ENCODE measurements at regions not wholly inside any gene's neighbourhood (a gene's known extent, or its start where the extent isn't known, plus 50 kb on each side); places are given as distances from the start of the nearest gene placed in this dataset.

DNA sequence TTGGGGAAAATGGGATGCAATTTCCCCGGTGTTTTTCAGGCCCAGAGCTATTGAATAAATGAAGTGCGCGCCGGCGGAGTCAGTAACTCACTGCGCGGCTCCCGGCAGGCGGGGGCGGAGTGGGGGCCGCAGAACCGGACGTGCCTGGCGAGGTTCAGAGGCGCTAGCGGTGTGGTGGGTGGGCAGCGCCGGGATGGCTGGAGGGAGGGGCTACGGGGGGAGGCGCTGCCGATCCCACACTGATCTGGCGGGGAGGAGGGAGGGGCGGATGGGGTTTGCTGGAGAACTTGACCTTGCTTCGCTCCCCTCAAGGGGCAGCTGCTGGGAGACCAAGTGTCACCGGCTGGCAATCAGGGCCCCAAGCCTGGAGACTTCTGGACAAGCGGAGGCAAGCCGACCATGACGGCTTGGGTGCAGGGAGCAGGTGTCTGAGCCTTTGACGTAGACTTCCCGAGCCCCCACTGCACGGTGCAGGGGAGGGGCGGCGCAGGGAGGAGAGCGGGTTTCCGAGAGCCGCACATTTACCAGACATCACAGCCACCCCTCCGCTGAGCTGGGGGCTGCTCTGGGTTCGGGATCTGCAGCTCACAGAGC is 174.1 kb upstream of the RTL1 start:
- H3K36me3 ChIP-seq (ENCODE audit: control insufficient read depth, insufficient read depth, low read length) = no peaks in the 10 kb centered on the region
- no peak overlapping the region for H3K4me3 ChIP-seq (replicated peaks; ENCODE audit: low read depth, low read length)
- no peak for DNase-seq (ENCODE audit: extremely low read depth, insufficient read length)
- TF ChIP-seq, protein P1, sequence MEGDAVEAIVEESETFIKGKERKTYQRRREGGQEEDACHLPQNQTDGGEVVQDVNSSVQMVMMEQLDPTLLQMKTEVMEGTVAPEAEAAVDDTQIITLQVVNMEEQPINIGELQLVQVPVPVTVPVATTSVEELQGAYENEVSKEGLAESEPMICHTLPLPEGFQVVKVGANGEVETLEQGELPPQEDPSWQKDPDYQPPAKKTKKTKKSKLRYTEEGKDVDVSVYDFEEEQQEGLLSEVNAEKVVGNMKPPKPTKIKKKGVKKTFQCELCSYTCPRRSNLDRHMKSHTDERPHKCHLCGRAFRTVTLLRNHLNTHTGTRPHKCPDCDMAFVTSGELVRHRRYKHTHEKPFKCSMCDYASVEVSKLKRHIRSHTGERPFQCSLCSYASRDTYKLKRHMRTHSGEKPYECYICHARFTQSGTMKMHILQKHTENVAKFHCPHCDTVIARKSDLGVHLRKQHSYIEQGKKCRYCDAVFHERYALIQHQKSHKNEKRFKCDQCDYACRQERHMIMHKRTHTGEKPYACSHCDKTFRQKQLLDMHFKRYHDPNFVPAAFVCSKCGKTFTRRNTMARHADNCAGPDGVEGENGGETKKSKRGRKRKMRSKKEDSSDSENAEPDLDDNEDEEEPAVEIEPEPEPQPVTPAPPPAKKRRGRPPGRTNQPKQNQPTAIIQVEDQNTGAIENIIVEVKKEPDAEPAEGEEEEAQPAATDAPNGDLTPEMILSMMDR (IDR thresholded peaks at IDR 0.05; ENCODE audit: insufficient read depth, low read length, poor library complexity, severe bottlenecking) = no peak
- H3K27me3 ChIP-seq (replicated peaks; ENCODE audit: control insufficient read depth, insufficient read depth, low read length) = no peaks in the 10 kb centered on the region; the same call in 1 of the 2 replicates

DNA sequence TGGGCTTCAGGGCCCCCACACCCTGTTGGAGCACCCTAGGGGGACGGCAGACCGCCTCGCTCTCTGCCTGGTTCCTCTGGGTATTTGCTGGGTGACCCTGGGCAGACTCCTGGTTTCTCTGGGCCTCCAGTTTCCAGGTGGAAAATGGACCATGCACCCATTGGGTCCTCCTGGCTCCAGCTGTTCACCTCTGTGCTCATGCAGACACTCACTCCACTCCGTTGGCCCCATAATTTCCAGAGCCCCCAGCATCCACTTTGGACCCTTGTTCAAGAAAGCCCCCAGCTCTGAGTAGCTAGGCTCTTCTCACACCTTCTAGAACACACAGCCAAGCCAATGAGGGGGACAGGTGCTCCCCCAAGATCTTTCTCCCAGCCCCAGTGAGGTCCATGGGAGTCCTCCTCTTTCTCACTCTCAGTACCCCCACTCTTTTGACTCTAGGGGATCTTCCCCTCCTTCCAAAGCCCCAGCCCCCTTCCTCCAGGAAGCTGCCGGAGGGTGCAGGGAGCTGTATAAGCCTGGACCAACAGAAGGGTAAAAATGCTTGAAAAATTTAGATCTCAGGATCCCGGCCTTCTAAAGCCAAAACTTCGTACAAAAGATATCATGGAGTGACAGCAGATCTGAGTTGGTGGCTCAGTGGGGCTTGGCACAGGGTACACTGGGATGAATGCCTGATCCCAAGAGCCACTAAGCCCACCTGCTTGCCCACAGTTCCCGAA is 174.8 kb upstream of the RTL1 start:
- TF ChIP-seq, protein P1 (IDR thresholded peaks at IDR 0.05; ENCODE audit: insufficient read depth, low read length, poor library complexity, severe bottlenecking) = no peak
- no peaks in the 10 kb centered on the region; the same call in 1 of the 2 replicates for H3K27me3 ChIP-seq (replicated peaks; ENCODE audit: control insufficient read depth, insufficient read depth, low read length)
- DNase-seq (ENCODE audit: extremely low read depth, insufficient read length) = no peak
- no peak overlapping the region for H3K4me3 ChIP-seq (replicated peaks; ENCODE audit: low read depth, low read length)
- H3K36me3 ChIP-seq (ENCODE audit: control insufficient read depth, insufficient read depth, low read length) = no peaks in the 10 kb centered on the region

DNA sequence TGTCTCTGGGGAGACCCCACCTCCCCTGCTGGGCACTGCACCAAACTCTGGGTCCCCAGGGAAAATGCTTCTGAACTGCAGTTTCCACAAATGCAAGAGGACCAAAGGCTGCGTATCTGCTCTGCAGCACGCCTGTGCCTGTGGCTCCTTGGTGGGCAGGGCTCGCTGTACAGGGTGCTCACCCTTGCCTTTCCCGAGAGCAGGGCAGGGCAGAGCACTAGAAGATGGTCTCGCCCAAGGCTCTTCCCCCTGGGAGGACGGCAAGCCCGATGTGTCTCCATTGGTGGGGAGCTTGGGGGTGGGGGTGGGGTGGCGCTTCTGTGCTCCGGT is 175.3 kb upstream of the RTL1 start:
- Histone ChIP-seq H3K27me3 (replicated peaks; ENCODE audit: control insufficient read depth, insufficient read depth, low read length) (no peaks in the 10 kb centered on the region; the same call in 1 of the 2 replicates), H3K36me3 (ENCODE audit: control insufficient read depth, insufficient read depth, low read length) (no peaks in the 10 kb centered on the region), H3K4me3 (replicated peaks; ENCODE audit: low read depth, low read length) (no peak overlapping the region)
- DNase-seq (ENCODE audit: extremely low read depth, insufficient read length) = no peak
- TF ChIP-seq, protein P1 (IDR thresholded peaks at IDR 0.05; ENCODE audit: insufficient read depth, low read length, poor library complexity, severe bottlenecking) = no peak

DNA sequence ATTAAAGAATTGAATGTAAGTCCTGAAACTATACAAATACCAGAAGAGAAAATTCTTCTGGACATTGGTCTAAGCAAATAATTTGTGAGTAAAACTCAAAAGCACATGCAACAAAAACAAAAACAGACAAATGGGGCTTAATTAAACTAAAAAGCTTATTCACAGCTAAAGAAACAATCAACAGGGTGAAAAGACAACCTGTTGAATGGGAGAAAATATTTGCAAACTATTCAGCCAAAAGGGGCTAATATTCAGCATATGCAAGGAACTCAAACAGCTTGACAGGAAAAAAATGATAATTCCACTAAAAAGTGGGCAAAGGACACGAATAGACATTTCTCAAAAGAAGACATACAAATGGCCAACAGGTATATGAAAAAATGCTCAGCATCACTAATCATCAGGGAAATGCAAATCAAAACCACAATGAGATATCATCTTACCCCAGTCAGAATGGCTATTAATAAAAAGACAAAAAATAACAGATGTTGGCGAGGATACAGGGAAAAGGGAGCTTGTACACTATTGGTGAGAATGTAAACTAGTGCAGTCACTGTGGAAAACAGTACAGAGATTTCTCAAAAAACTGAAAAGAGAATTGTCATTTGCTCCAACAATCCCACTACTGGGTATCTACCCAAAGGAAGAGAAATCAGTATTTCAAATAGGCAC is 177.5 kb upstream of the RTL1 start:
- Histone ChIP-seq H3K27me3 (replicated peaks; ENCODE audit: control insufficient read depth, insufficient read depth, low read length) (no peaks in the 10 kb centered on the region; the same call in 1 of the 2 replicates), H3K4me3 (replicated peaks; ENCODE audit: low read depth, low read length) (no peak overlapping the region), H3K36me3 (ENCODE audit: control insufficient read depth, insufficient read depth, low read length) (no peaks in the 10 kb centered on the region)
- TF ChIP-seq, protein P1 (IDR thresholded peaks at IDR 0.05; ENCODE audit: insufficient read depth, low read length, poor library complexity, severe bottlenecking) = no peak
- no peak for DNase-seq (ENCODE audit: extremely low read depth, insufficient read length)

DNA sequence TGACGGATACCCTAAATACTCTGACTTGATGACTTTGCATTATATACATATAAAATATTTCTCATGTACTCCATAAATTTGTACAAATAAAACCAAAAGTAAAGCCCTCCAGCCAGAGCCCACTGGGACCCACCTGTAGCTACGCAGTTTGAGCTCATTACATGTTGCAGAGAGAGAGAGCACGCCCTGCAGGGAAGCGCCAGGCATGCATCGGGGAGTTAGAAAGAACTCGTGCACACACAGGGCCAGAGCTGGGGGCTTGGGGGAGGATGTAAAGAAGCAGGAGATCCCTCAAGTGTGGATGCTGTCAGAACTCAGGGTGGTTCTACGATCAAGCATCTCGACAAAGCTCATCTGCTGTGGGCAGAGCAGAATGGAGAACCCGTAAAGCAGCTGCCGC is 178.5 kb upstream of the RTL1 start:
- Histone ChIP-seq H3K27me3 (replicated peaks; ENCODE audit: control insufficient read depth, insufficient read depth, low read length) (no peaks in the 10 kb centered on the region), H3K36me3 (ENCODE audit: control insufficient read depth, insufficient read depth, low read length) (no peaks in the 10 kb centered on the region), H3K4me3 (replicated peaks; ENCODE audit: low read depth, low read length) (no peak overlapping the region)
- TF ChIP-seq, protein P1 (IDR thresholded peaks at IDR 0.05; ENCODE audit: insufficient read depth, low read length, poor library complexity, severe bottlenecking) = no peak
- DNase-seq (ENCODE audit: extremely low read depth, insufficient read length) = no peak
